Kidney epithelial cell (primary cell): ENCODE measurements at regions not wholly inside any gene's neighbourhood (a gene's known extent, or its start where the extent isn't known, plus 50 kb on each side); places are given as distances from the start of the nearest gene placed in this dataset.
A peak's percentile ranks its signal among the peaks of the same experiment; 100 is the strongest.

ENCODE experiments used
- DNase-seq: peaks from one replicate; pipeline ENCODE4 v3.0.0-alpha.2; 2010; ENCODE audit warnings: low read depth
- H3K27me3 ChIP-seq: 2 replicates; pipeline ENCODE4 v1.6.0; 2011; ENCODE audit warnings: low read length; ENCODE audit not compliant: control insufficient read depth, insufficient read depth
- H3K36me3 ChIP-seq: 2 replicates; pipeline ENCODE4 v1.5.1; 2011; ENCODE audit warnings: low read length; ENCODE audit not compliant: control insufficient read depth, insufficient read depth
- H3K4me3 ChIP-seq: 2 replicates; pipeline ENCODE4 v1.5.1; 2011; ENCODE audit warnings: low read depth, mild to moderate bottlenecking, control low read depth, low read length
- TF ChIP-seq, protein P1 (sequence below): IDR thresholded peaks from 2 replicates; pipeline ENCODE4 v1.5.1; 2011; ENCODE audit warnings: mild to moderate bottlenecking, moderate library complexity, low read length, control low read depth, inconsistent platforms; ENCODE audit not compliant: insufficient read depth, poor library complexity, severe bottlenecking

- Histone ChIP-seq H3K36me3 (no peaks in the 10 kb centered on the region), H3K4me3 (no peak overlapping the region), H3K27me3 (no peaks in the 10 kb centered on the region)
- peak; percentile 64 for DNase-seq
- TF ChIP-seq, protein P1, sequence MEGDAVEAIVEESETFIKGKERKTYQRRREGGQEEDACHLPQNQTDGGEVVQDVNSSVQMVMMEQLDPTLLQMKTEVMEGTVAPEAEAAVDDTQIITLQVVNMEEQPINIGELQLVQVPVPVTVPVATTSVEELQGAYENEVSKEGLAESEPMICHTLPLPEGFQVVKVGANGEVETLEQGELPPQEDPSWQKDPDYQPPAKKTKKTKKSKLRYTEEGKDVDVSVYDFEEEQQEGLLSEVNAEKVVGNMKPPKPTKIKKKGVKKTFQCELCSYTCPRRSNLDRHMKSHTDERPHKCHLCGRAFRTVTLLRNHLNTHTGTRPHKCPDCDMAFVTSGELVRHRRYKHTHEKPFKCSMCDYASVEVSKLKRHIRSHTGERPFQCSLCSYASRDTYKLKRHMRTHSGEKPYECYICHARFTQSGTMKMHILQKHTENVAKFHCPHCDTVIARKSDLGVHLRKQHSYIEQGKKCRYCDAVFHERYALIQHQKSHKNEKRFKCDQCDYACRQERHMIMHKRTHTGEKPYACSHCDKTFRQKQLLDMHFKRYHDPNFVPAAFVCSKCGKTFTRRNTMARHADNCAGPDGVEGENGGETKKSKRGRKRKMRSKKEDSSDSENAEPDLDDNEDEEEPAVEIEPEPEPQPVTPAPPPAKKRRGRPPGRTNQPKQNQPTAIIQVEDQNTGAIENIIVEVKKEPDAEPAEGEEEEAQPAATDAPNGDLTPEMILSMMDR, result no peak
Measured at GRCh38 chr2:84247532-84247931, 211.5 kb downstream of the SUCLG1 start.

GRCh38 chr2:84243788-84244733 lies 215.0 kb downstream of the SUCLG1 start:
- TF ChIP-seq, protein P1, result no peak
- Histone ChIP-seq H3K4me3 (no peak overlapping the region), H3K36me3 (no peaks in the 10 kb centered on the region), H3K27me3 (no peaks in the 10 kb centered on the region)
- DNase-seq, result no peak

- no peak overlapping the region for H3K4me3 ChIP-seq
- TF ChIP-seq, protein P1, result no peak
- no peaks in the 10 kb centered on the region for H3K27me3 ChIP-seq
- no peak for DNase-seq
- no peaks in the 10 kb centered on the region for H3K36me3 ChIP-seq
Measured at GRCh38 chr2:84238907-84239306, 220.2 kb downstream of the SUCLG1 start.

DNA sequence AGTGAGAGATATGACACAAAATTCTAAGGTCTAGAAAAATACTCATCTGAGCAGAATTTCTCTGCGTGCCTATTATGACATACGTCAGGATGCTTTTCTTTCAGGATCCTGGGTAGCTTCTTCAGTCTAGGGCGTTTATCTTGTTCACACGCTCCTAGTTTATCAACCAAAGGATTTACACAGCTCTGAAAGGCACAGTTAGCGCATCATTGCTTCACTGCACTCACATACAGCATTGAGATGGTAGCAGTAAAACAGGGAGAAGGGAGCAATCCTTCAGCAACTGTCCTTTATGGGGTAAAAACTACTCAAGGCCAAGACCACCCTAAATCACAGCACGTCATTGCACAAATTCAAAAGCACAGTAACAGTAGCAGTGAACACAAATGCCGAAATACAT lies 222.8 kb downstream of the SUCLG1 start:
- no peaks in the 10 kb centered on the region for H3K27me3 ChIP-seq
- DNase-seq, result no peak
- no peak overlapping the region for H3K4me3 ChIP-seq
- TF ChIP-seq, protein P1, result no peak
- H3K36me3 ChIP-seq, result no peaks in the 10 kb centered on the region

DNA sequence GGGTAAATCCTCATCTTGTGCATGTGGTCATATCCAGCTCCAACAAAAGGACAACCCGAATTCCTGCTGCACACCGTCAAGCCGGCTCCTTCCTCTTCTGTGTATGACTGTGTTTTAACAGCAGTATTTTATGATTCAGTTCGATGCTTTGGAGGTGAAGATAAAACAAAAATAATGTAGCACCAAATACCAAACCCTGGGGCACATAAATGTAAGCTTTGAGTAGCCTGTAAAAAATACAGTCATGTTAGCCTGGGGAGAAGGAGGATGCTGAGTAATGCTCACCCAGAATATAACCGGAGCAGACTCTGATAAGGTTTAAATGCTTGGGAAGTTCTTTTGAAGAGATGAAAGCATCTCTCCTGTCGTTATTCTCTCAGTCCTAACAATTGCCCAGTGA lies 225.0 kb downstream of the SUCLG1 start:
- H3K27me3 ChIP-seq, result no peaks in the 10 kb centered on the region
- H3K4me3 ChIP-seq, result no peak overlapping the region
- no peaks in the 10 kb centered on the region for H3K36me3 ChIP-seq
- no peak for DNase-seq
- TF ChIP-seq, protein P1, result no peak
